ENCODE measurements at regions not wholly inside any gene's neighbourhood (a gene's known extent, or its start where the extent isn't known, plus 50 kb on each side); places are given as distances from the start of the nearest gene placed in this dataset.

GRCh38 chr2:128914320-128914719 is 595.7 kb upstream of the HS6ST1 start:
- Histone ChIP-seq H3K4me1 (ENCODE audit: insufficient read depth) (no peaks in the 10 kb centered on the region), H3K4me3 (no peak overlapping the region), H3K9me2 (replicated peaks; ENCODE audit: insufficient read depth) (no peaks in the 10 kb centered on the region), H3K27ac (no peak overlapping the region), H2AFZ (no peak overlapping the region), H3K79me2 (no peaks in the 10 kb centered on the region), H3K27me3 (no peaks in the 10 kb centered on the region), H3K9me3 (ENCODE audit: low read depth) (peaks cover 9% of the 10 kb centered on the region), H4K20me1 (ENCODE audit: insufficient read depth, poor library complexity, severe bottlenecking) (no peaks in the 10 kb centered on the region), H3K4me2 (no peak overlapping the region), H3K36me3 (replicated peaks; ENCODE audit: insufficient read depth, low read depth) (no peaks in the 10 kb centered on the region)
- DNase-seq (ENCODE audit: low spot score) = no peak
- TF ChIP-seq, protein P1, sequence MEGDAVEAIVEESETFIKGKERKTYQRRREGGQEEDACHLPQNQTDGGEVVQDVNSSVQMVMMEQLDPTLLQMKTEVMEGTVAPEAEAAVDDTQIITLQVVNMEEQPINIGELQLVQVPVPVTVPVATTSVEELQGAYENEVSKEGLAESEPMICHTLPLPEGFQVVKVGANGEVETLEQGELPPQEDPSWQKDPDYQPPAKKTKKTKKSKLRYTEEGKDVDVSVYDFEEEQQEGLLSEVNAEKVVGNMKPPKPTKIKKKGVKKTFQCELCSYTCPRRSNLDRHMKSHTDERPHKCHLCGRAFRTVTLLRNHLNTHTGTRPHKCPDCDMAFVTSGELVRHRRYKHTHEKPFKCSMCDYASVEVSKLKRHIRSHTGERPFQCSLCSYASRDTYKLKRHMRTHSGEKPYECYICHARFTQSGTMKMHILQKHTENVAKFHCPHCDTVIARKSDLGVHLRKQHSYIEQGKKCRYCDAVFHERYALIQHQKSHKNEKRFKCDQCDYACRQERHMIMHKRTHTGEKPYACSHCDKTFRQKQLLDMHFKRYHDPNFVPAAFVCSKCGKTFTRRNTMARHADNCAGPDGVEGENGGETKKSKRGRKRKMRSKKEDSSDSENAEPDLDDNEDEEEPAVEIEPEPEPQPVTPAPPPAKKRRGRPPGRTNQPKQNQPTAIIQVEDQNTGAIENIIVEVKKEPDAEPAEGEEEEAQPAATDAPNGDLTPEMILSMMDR (IDR thresholded peaks at IDR 0.05; ENCODE audit: poor library complexity) = no peak
- TF ChIP-seq EZH2 (IDR thresholded peaks at IDR 0.05; ENCODE audit: borderline replicate concordance) (no peak), EZH2phosphoT487 (IDR thresholded peaks at IDR 0.05; ENCODE audit: low read depth, severe bottlenecking, unreplicated experiment) (no peak)

- no peaks in the 10 kb centered on the region for H3K36me3 ChIP-seq (replicated peaks; ENCODE audit: insufficient read depth, low read depth)
- no peaks in the 10 kb centered on the region for H3K9me2 ChIP-seq (replicated peaks; ENCODE audit: insufficient read depth)
- peak overlapping the region; percentile 22 for H3K4me2 ChIP-seq
- no peaks in the 10 kb centered on the region for H3K27me3 ChIP-seq
- no peaks in the 10 kb centered on the region for H4K20me1 ChIP-seq (ENCODE audit: insufficient read depth, poor library complexity, severe bottlenecking)
- H3K9me3 ChIP-seq (ENCODE audit: low read depth) = peaks cover 3% of the 10 kb centered on the region
- peak; percentile 20 for DNase-seq (ENCODE audit: low spot score)
- TF ChIP-seq EZH2 (IDR thresholded peaks at IDR 0.05; ENCODE audit: borderline replicate concordance) (no peak), EZH2phosphoT487 (IDR thresholded peaks at IDR 0.05; ENCODE audit: low read depth, severe bottlenecking, unreplicated experiment) (no peak)
- TF ChIP-seq, protein P1 (IDR thresholded peaks at IDR 0.05; ENCODE audit: poor library complexity) = no peak
- no peak overlapping the region for H3K4me3 ChIP-seq
- H3K4me1 ChIP-seq (ENCODE audit: insufficient read depth) = no peaks in the 10 kb centered on the region
- no peaks in the 10 kb centered on the region for H3K79me2 ChIP-seq
- 19% methylated on average over 2 of the region's 2 CpGs for WGBS (ENCODE audit: low lambda C conversion rate, missing lambda C conversion rate)
- H3K27ac ChIP-seq = no peak overlapping the region
- H2AFZ ChIP-seq = no peak overlapping the region
Observed at GRCh38 chr2:128921751-128922150, 603.1 kb upstream of the HS6ST1 start.

GRCh38 chr2:128922154-128922553 is 603.5 kb upstream of the HS6ST1 start:
- no peak for DNase-seq (ENCODE audit: low spot score)
- H3K36me3 ChIP-seq (replicated peaks; ENCODE audit: insufficient read depth, low read depth) = no peaks in the 10 kb centered on the region
- no peak overlapping the region for H3K4me3 ChIP-seq
- H3K4me1 ChIP-seq (ENCODE audit: insufficient read depth) = no peaks in the 10 kb centered on the region
- H3K4me2 ChIP-seq = peak overlapping the region; percentile 19
- H3K9me3 ChIP-seq (ENCODE audit: low read depth) = no peaks in the 10 kb centered on the region
- TF ChIP-seq EZH2phosphoT487 (IDR thresholded peaks at IDR 0.05; ENCODE audit: low read depth, severe bottlenecking, unreplicated experiment) (no peak), EZH2 (IDR thresholded peaks at IDR 0.05; ENCODE audit: borderline replicate concordance) (no peak)
- TF ChIP-seq, protein P1 (IDR thresholded peaks at IDR 0.05; ENCODE audit: poor library complexity) = no peak
- no peak overlapping the region for H3K27ac ChIP-seq
- no peaks in the 10 kb centered on the region for H3K9me2 ChIP-seq (replicated peaks; ENCODE audit: insufficient read depth)
- no peak overlapping the region for H2AFZ ChIP-seq
- H3K27me3 ChIP-seq = no peaks in the 10 kb centered on the region
- no peaks in the 10 kb centered on the region for H4K20me1 ChIP-seq (ENCODE audit: insufficient read depth, poor library complexity, severe bottlenecking)
- WGBS (ENCODE audit: low lambda C conversion rate, missing lambda C conversion rate) = 37% methylated on average over 2 of the region's 2 CpGs
- H3K79me2 ChIP-seq = no peaks in the 10 kb centered on the region

- no peak for DNase-seq (ENCODE audit: low spot score)
- H3K27ac ChIP-seq = no peak overlapping the region
- H3K4me2 ChIP-seq = no peak overlapping the region
- H3K79me2 ChIP-seq = no peaks in the 10 kb centered on the region
- H3K4me1 ChIP-seq (ENCODE audit: insufficient read depth) = no peaks in the 10 kb centered on the region
- H3K4me3 ChIP-seq = no peak overlapping the region
- H2AFZ ChIP-seq = no peak overlapping the region
- TF ChIP-seq EZH2phosphoT487 (IDR thresholded peaks at IDR 0.05; ENCODE audit: low read depth, severe bottlenecking, unreplicated experiment) (no peak), EZH2 (IDR thresholded peaks at IDR 0.05; ENCODE audit: borderline replicate concordance) (no peak)
- TF ChIP-seq, protein P1 (IDR thresholded peaks at IDR 0.05; ENCODE audit: poor library complexity) = no peak
- H3K36me3 ChIP-seq (replicated peaks; ENCODE audit: insufficient read depth, low read depth) = no peaks in the 10 kb centered on the region
- H3K9me2 ChIP-seq (replicated peaks; ENCODE audit: insufficient read depth) = no peaks in the 10 kb centered on the region
- no peaks in the 10 kb centered on the region for H3K27me3 ChIP-seq
- no peaks in the 10 kb centered on the region for H4K20me1 ChIP-seq (ENCODE audit: insufficient read depth, poor library complexity, severe bottlenecking)
- H3K9me3 ChIP-seq (ENCODE audit: low read depth) = no peaks in the 10 kb centered on the region
Observed at GRCh38 chr2:128925631-128926030, 607.0 kb upstream of the HS6ST1 start.
